ENCODE measurements at regions not wholly inside any gene's neighbourhood (a gene's known extent, or its start where the extent isn't known, plus 50 kb on each side); places are given as distances from the start of the nearest gene placed in this dataset.

GRCh38 chr15:58293622-58294550 lies 137.9 kb upstream of the LIPC start:
- H3K4me3 ChIP-seq (ENCODE audit: low read length) = no peak overlapping the region

GRCh38 chr15:58294681-58295254 lies 137.0 kb upstream of the LIPC start:
- H3K9ac ChIP-seq (ENCODE audit: low read length) = no peak overlapping the region
- no peaks in the 10 kb centered on the region for H3K36me3 ChIP-seq (ENCODE audit: control insufficient read depth, insufficient read depth, low read length)
- no peak overlapping the region for H3K4me3 ChIP-seq (ENCODE audit: low read length)
- H3K4me1 ChIP-seq (ENCODE audit: control insufficient read depth, insufficient read depth, low read length) = no peaks in the 10 kb centered on the region
- H3K27ac ChIP-seq (ENCODE audit: low read depth, low read length) = no peak overlapping the region
- H3K27me3 ChIP-seq (ENCODE audit: control insufficient read depth, insufficient read depth, low read length) = no peaks in the 10 kb centered on the region

More at GRCh38 chr15:58293622-58294550, 137.9 kb upstream of the LIPC start:
- no peak overlapping the region for H3K9ac ChIP-seq (ENCODE audit: low read length)
- H3K27me3 ChIP-seq (ENCODE audit: control insufficient read depth, insufficient read depth, low read length) = no peaks in the 10 kb centered on the region
- H3K4me1 ChIP-seq (ENCODE audit: control insufficient read depth, insufficient read depth, low read length) = no peaks in the 10 kb centered on the region
- no peak overlapping the region for H3K27ac ChIP-seq (ENCODE audit: low read depth, low read length)
- H3K36me3 ChIP-seq (ENCODE audit: control insufficient read depth, insufficient read depth, low read length) = no peaks in the 10 kb centered on the region

- Histone ChIP-seq H3K36me3 (ENCODE audit: control insufficient read depth, insufficient read depth, low read length) (no peaks in the 10 kb centered on the region), H3K27ac (ENCODE audit: low read depth, low read length) (no peak overlapping the region), H3K4me1 (ENCODE audit: control insufficient read depth, insufficient read depth, low read length) (no peaks in the 10 kb centered on the region), H3K4me3 (ENCODE audit: low read length) (no peak overlapping the region), H3K27me3 (ENCODE audit: control insufficient read depth, insufficient read depth, low read length) (no peaks in the 10 kb centered on the region), H3K9ac (ENCODE audit: low read length) (no peak overlapping the region)
Measured at GRCh38 chr15:58295637-58296215, 136.1 kb upstream of the LIPC start.

GRCh38 chr15:58296276-58296675 lies 135.5 kb upstream of the LIPC start:
- no peaks in the 10 kb centered on the region for H3K4me1 ChIP-seq (ENCODE audit: control insufficient read depth, insufficient read depth, low read length)
- no peaks in the 10 kb centered on the region for H3K27me3 ChIP-seq (ENCODE audit: control insufficient read depth, insufficient read depth, low read length)
- no peak overlapping the region for H3K9ac ChIP-seq (ENCODE audit: low read length)
- no peaks in the 10 kb centered on the region for H3K36me3 ChIP-seq (ENCODE audit: control insufficient read depth, insufficient read depth, low read length)
- H3K27ac ChIP-seq (ENCODE audit: low read depth, low read length) = no peak overlapping the region
- no peak overlapping the region for H3K4me3 ChIP-seq (ENCODE audit: low read length)

- no peaks in the 10 kb centered on the region for H3K36me3 ChIP-seq (ENCODE audit: control insufficient read depth, insufficient read depth, low read length)
- no peak overlapping the region for H3K27ac ChIP-seq (ENCODE audit: low read depth, low read length)
- H3K9ac ChIP-seq (ENCODE audit: low read length) = no peak overlapping the region
- no peaks in the 10 kb centered on the region for H3K27me3 ChIP-seq (ENCODE audit: control insufficient read depth, insufficient read depth, low read length)
- H3K4me3 ChIP-seq (ENCODE audit: low read length) = no peak overlapping the region
- H3K4me1 ChIP-seq (ENCODE audit: control insufficient read depth, insufficient read depth, low read length) = no peaks in the 10 kb centered on the region
Measured at GRCh38 chr15:58297639-58298038, 134.2 kb upstream of the LIPC start.

GRCh38 chr15:58298879-58299850 lies 132.6 kb upstream of the LIPC start:
- H3K4me1 ChIP-seq (ENCODE audit: control insufficient read depth, insufficient read depth, low read length) = no peaks in the 10 kb centered on the region
- no peaks in the 10 kb centered on the region for H3K27me3 ChIP-seq (ENCODE audit: control insufficient read depth, insufficient read depth, low read length)
- H3K36me3 ChIP-seq (ENCODE audit: control insufficient read depth, insufficient read depth, low read length) = no peaks in the 10 kb centered on the region
- H3K27ac ChIP-seq (ENCODE audit: low read depth, low read length) = no peak overlapping the region
- H3K4me3 ChIP-seq (ENCODE audit: low read length) = no peak overlapping the region
- H3K9ac ChIP-seq (ENCODE audit: low read length) = no peak overlapping the region

GRCh38 chr15:58302832-58303231 lies 129.0 kb upstream of the LIPC start:
- H3K27me3 ChIP-seq (ENCODE audit: control insufficient read depth, insufficient read depth, low read length) = no peaks in the 10 kb centered on the region
- H3K36me3 ChIP-seq (ENCODE audit: control insufficient read depth, insufficient read depth, low read length) = no peaks in the 10 kb centered on the region
- H3K27ac ChIP-seq (ENCODE audit: low read depth, low read length) = no peak overlapping the region
- H3K4me3 ChIP-seq (ENCODE audit: low read length) = no peak overlapping the region
- no peak overlapping the region for H3K9ac ChIP-seq (ENCODE audit: low read length)
- no peaks in the 10 kb centered on the region for H3K4me1 ChIP-seq (ENCODE audit: control insufficient read depth, insufficient read depth, low read length)

GRCh38 chr15:58303236-58303635 lies 128.6 kb upstream of the LIPC start:
- Histone ChIP-seq H3K27ac (ENCODE audit: low read depth, low read length) (no peak overlapping the region), H3K36me3 (ENCODE audit: control insufficient read depth, insufficient read depth, low read length) (no peaks in the 10 kb centered on the region), H3K9ac (ENCODE audit: low read length) (no peak overlapping the region)

GRCh38 chr15:58306591-58307312 lies 125.0 kb upstream of the LIPC start:
- Histone ChIP-seq H3K36me3 (ENCODE audit: control insufficient read depth, insufficient read depth, low read length) (no peaks in the 10 kb centered on the region), H3K4me3 (ENCODE audit: low read length) (no peak overlapping the region), H3K27ac (ENCODE audit: low read depth, low read length) (no peak overlapping the region), H3K27me3 (ENCODE audit: control insufficient read depth, insufficient read depth, low read length) (no peaks in the 10 kb centered on the region), H3K4me1 (ENCODE audit: control insufficient read depth, insufficient read depth, low read length) (no peaks in the 10 kb centered on the region), H3K9ac (ENCODE audit: low read length) (no peak overlapping the region)

More at GRCh38 chr15:58303236-58303635, 128.6 kb upstream of the LIPC start:
- H3K4me1 ChIP-seq (ENCODE audit: control insufficient read depth, insufficient read depth, low read length) = no peaks in the 10 kb centered on the region
- no peaks in the 10 kb centered on the region for H3K27me3 ChIP-seq (ENCODE audit: control insufficient read depth, insufficient read depth, low read length)
- no peak overlapping the region for H3K4me3 ChIP-seq (ENCODE audit: low read length)

GRCh38 chr15:58307313-58307961 lies 124.4 kb upstream of the LIPC start:
- no peak overlapping the region for H3K4me3 ChIP-seq (ENCODE audit: low read length)
- no peak overlapping the region for H3K9ac ChIP-seq (ENCODE audit: low read length)
- H3K27ac ChIP-seq (ENCODE audit: low read depth, low read length) = no peak overlapping the region
- H3K4me1 ChIP-seq (ENCODE audit: control insufficient read depth, insufficient read depth, low read length) = no peaks in the 10 kb centered on the region
- H3K36me3 ChIP-seq (ENCODE audit: control insufficient read depth, insufficient read depth, low read length) = no peaks in the 10 kb centered on the region
- H3K27me3 ChIP-seq (ENCODE audit: control insufficient read depth, insufficient read depth, low read length) = no peaks in the 10 kb centered on the region

- Histone ChIP-seq H3K27me3 (ENCODE audit: control insufficient read depth, insufficient read depth, low read length) (no peaks in the 10 kb centered on the region), H3K36me3 (ENCODE audit: control insufficient read depth, insufficient read depth, low read length) (no peaks in the 10 kb centered on the region), H3K27ac (ENCODE audit: low read depth, low read length) (no peak overlapping the region), H3K4me3 (ENCODE audit: low read length) (no peak overlapping the region), H3K4me1 (ENCODE audit: control insufficient read depth, insufficient read depth, low read length) (no peaks in the 10 kb centered on the region), H3K9ac (ENCODE audit: low read length) (no peak overlapping the region)
Measured at GRCh38 chr15:58308742-58309355, 122.9 kb upstream of the LIPC start.

All from rectal smooth muscle tissue (tissue), 1 donor.